ENCODE measurements at regions not wholly inside any gene's neighbourhood (a gene's known extent, or its start where the extent isn't known, plus 50 kb on each side); places are given as distances from the start of the nearest gene placed in this dataset.

DNA sequence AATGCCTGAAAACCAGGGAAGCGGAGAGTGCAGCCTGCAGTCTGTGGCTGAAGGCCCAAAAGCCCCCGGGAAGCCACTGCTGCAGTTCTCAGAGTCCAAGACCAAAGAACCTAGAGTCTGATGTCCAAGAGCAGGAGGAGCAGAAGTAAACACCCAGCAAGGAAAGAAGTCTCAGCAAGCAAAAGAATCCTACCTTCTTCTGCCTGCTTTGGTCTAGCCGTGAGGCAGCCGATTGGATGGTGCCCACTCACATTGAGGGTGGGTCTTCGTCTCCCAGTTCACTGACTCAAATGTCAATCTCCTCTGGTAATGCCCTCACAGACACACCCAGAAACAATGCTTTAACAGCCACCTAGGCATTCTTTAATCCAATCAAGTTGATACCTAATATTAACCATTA lies 217.5 kb downstream of the PLA2G4A start:
- DNase-seq (ENCODE audit: low read depth in 1 of 2, low spot score in 1 of 2) (no peak), FAIRE-seq (no peak), ATAC-seq (no peak)
- no peak overlapping the region for H3K27ac ChIP-seq
- no peak overlapping the region for H3K4me2 ChIP-seq
- 75% methylated on average over 5 of the region's 5 CpGs for WGBS (ENCODE audit: missing lambda C conversion rate)
- TF ChIP-seq, protein P1, sequence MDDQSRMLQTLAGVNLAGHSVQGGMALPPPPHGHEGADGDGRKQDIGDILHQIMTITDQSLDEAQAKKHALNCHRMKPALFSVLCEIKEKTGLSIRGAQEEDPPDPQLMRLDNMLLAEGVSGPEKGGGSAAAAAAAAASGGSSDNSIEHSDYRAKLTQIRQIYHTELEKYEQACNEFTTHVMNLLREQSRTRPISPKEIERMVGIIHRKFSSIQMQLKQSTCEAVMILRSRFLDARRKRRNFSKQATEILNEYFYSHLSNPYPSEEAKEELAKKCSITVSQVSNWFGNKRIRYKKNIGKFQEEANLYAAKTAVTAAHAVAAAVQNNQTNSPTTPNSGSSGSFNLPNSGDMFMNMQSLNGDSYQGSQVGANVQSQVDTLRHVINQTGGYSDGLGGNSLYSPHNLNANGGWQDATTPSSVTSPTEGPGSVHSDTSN (IDR thresholded peaks at IDR 0.05): no peak
- no peak for TF ChIP-seq MAZ (IDR thresholded peaks at IDR 0.05; ENCODE audit: borderline replicate concordance, low read depth, low read length)
- no peak for TF ChIP-seq RNF2 (IDR thresholded peaks at IDR 0.05; ENCODE audit: borderline replicate concordance, low read depth)
- no peak for TF ChIP-seq ZFP36 (IDR thresholded peaks at IDR 0.05; ENCODE audit: borderline replicate concordance, partially characterized antibody)
- TF ChIP-seq KDM5A (IDR thresholded peaks at IDR 0.05): no peak
- TF ChIP-seq TP53 (CRISPR knock-in tag; IDR thresholded peaks at IDR 0.05): no peak
- no peak for TF ChIP-seq GATA3 (IDR thresholded peaks at IDR 0.05; ENCODE audit: borderline replicate concordance)
- no peak for TF ChIP-seq HES2 (IDR thresholded peaks at IDR 0.05)
- TF ChIP-seq ZSCAN20 (CRISPR knock-in tag; IDR thresholded peaks at IDR 0.05): no peak
- no peak for TF ChIP-seq RCOR1 (IDR thresholded peaks at IDR 0.05; ENCODE audit: low read depth, low read length)
- TF ChIP-seq HOXA7 (CRISPR knock-in tag; IDR thresholded peaks at IDR 0.05): no peak
- no peak for TF ChIP-seq HOXB13 (CRISPR knock-in tag; IDR thresholded peaks at IDR 0.05; ENCODE audit: low read depth)
- no peak for TF ChIP-seq ESRRA (IDR thresholded peaks at IDR 0.05; ENCODE audit: borderline replicate concordance, low read length)
- no peak for TF ChIP-seq RARB (CRISPR knock-in tag; IDR thresholded peaks at IDR 0.05)
- no peak for TF ChIP-seq JUNB (IDR thresholded peaks at IDR 0.05)
- no peak for TF ChIP-seq EP300 (IDR thresholded peaks at IDR 0.05)
- TF ChIP-seq E2F6 (IDR thresholded peaks at IDR 0.05; ENCODE audit: borderline replicate concordance, low read depth): no peak
- H3K4me1 ChIP-seq: no peaks in the 10 kb centered on the region
- no peak overlapping the region for H3K4me3 ChIP-seq
- H3K9me3 ChIP-seq: no peaks in the 10 kb centered on the region
- CTCF ChIA-PET: no interaction called here
- POLR2A ChIA-PET: no interaction called here

GRCh38 chr1:187047298-187047697 lies 218.5 kb downstream of the PLA2G4A start:
- DNase-seq (ENCODE audit: low read depth in 1 of 2, low spot score in 1 of 2): no peak
- FAIRE-seq: no peak
- H3K4me3 ChIP-seq: no peak overlapping the region

GRCh38 chr1:187051618-187052232 lies 223.0 kb downstream of the PLA2G4A start:
- TF ChIP-seq RAD21 (conservative IDR thresholded peaks at IDR 0.05 in 1 of 2, IDR thresholded peaks at IDR 0.05 in 1 of 2) (peak; percentile 73 to 83), JUNB (IDR thresholded peaks at IDR 0.05) (no peak), MAX (IDR thresholded peaks at IDR 0.05) (no peak), NFE2L2 (conservative IDR thresholded peaks at IDR 0.05; ENCODE audit: low read length) (no peak), EP300 (IDR thresholded peaks at IDR 0.05) (no peak), SMC3 (IDR thresholded peaks at IDR 0.05) (peak; percentile 71)
- TF ChIP-seq, protein P2, sequence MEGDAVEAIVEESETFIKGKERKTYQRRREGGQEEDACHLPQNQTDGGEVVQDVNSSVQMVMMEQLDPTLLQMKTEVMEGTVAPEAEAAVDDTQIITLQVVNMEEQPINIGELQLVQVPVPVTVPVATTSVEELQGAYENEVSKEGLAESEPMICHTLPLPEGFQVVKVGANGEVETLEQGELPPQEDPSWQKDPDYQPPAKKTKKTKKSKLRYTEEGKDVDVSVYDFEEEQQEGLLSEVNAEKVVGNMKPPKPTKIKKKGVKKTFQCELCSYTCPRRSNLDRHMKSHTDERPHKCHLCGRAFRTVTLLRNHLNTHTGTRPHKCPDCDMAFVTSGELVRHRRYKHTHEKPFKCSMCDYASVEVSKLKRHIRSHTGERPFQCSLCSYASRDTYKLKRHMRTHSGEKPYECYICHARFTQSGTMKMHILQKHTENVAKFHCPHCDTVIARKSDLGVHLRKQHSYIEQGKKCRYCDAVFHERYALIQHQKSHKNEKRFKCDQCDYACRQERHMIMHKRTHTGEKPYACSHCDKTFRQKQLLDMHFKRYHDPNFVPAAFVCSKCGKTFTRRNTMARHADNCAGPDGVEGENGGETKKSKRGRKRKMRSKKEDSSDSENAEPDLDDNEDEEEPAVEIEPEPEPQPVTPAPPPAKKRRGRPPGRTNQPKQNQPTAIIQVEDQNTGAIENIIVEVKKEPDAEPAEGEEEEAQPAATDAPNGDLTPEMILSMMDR (IDR thresholded peaks at IDR 0.05): peak; percentile 77
- TF ChIP-seq, protein P3, sequence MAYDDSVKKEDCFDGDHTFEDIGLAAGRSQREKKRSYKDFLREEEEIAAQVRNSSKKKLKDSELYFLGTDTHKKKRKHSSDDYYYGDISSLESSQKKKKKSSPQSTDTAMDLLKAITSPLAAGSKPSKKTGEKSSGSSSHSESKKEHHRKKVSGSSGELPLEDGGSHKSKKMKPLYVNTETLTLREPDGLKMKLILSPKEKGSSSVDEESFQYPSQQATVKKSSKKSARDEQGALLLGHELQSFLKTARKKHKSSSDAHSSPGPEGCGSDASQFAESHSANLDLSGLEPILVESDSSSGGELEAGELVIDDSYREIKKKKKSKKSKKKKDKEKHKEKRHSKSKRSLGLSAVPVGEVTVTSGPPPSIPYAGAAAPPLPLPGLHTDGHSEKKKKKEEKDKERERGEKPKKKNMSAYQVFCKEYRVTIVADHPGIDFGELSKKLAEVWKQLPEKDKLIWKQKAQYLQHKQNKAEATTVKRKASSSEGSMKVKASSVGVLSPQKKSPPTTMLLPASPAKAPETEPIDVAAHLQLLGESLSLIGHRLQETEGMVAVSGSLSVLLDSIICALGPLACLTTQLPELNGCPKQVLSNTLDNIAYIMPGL (CRISPR knock-in tag; IDR thresholded peaks at IDR 0.05; ENCODE audit: borderline replicate concordance): no peak
- Histone ChIP-seq H3K4me2 (no peak overlapping the region), H3K4me1 (no peaks in the 10 kb centered on the region), H3K27ac (no peak overlapping the region), H3K9me3 (no peaks in the 10 kb centered on the region), H3K4me3 (no peak overlapping the region)
- FAIRE-seq (peak; percentile 49), DNase-seq (ENCODE audit: low read depth in 1 of 2, low spot score in 1 of 2) (peak; percentile 18 to 55), ATAC-seq (peak; percentile 62 to 83; a peak in 4 of 6 replicates)
- under 1% methylated on average over 4 of the region's 4 CpGs for WGBS (ENCODE audit: missing lambda C conversion rate)
- POLR2A ChIA-PET: no interaction called here
- CTCF ChIA-PET: interaction anchor here (0.6 to 1.8 kb wide), 24 partner anchors 9 to 1450 kb away, joined by 3 to 14 read pairs (median 4); no protein-coding TSS in a partner anchor

More at GRCh38 chr1:187047298-187047697, 218.5 kb downstream of the PLA2G4A start:
- ChIA-PET POLR2A (no interaction called here), CTCF (interaction anchor here (0.7 to 0.8 kb wide), 2 partner anchors 19 to 61 kb away, joined by 3 read pairs; no protein-coding TSS in a partner anchor)
- H3K4me2 ChIP-seq: no peak overlapping the region
- no peaks in the 10 kb centered on the region for H3K9me3 ChIP-seq
- no peaks in the 10 kb centered on the region for H3K4me1 ChIP-seq
- no peak for ATAC-seq
- no peak overlapping the region for H3K27ac ChIP-seq
- TF ChIP-seq NR3C1 (IDR thresholded peaks at IDR 0.05): no peak
- TF ChIP-seq MAFK (IDR thresholded peaks at IDR 0.05; ENCODE audit: partially characterized antibody): no peak
- TF ChIP-seq HES2 (IDR thresholded peaks at IDR 0.05): no peak
- no peak for TF ChIP-seq HOXB5 (CRISPR knock-in tag; IDR thresholded peaks at IDR 0.05)
- no peak for TF ChIP-seq EHMT2 (IDR thresholded peaks at IDR 0.05; ENCODE audit: low read depth)
- TF ChIP-seq EP300 (IDR thresholded peaks at IDR 0.05): no peak
- WGBS (ENCODE audit: missing lambda C conversion rate): 35% methylated on average over 5 of the region's 5 CpGs

All from A549 (cell line).